HEK293 (cell line): ENCODE measurements at regions not wholly inside any gene's neighbourhood (a gene's known extent, or its start where the extent isn't known, plus 50 kb on each side); places are given as distances from the start of the nearest gene placed in this dataset.

Experiments
- YY1 ChIP-seq: fragments of 450-650 bp; formaldehyde crosslinking; IDR thresholded peaks from 2 replicates; pipeline ENCODE4 v1.5.1; 2018; ENCODE audit warnings: missing biosample characterization, missing genetic modification characterization
- ZBTB17 ChIP-seq: fragments of 450-650 bp; formaldehyde crosslinking; IDR thresholded peaks from 2 replicates; pipeline ENCODE4 v1.5.1; 2016; ENCODE audit warnings: missing biosample characterization, missing genetic modification characterization
- ZFP3 ChIP-seq: fragments of 450-650 bp; formaldehyde crosslinking; IDR thresholded peaks from 2 replicates; pipeline ENCODE4 v1.5.1; 2016; ENCODE audit warnings: low read depth, missing biosample characterization, missing genetic modification characterization
- ZNF132 ChIP-seq: fragments of 450-650 bp; formaldehyde crosslinking; IDR thresholded peaks from 2 replicates; pipeline ENCODE4 v1.5.1; 2017; ENCODE audit warnings: missing biosample characterization, missing genetic modification characterization, borderline replicate concordance
- ZNF169 ChIP-seq: fragments of 450-650 bp; formaldehyde crosslinking; IDR thresholded peaks from 2 replicates; pipeline ENCODE4 v1.5.1; 2016; ENCODE audit warnings: missing biosample characterization, missing genetic modification characterization
- ZNF398 ChIP-seq: fragments of 450-650 bp; formaldehyde crosslinking; IDR thresholded peaks from 2 replicates; pipeline ENCODE4 v1.5.1; 2017; ENCODE audit warnings: missing biosample characterization, missing genetic modification characterization
- ZNF449 ChIP-seq: fragments of 450-650 bp; formaldehyde crosslinking; IDR thresholded peaks from 2 replicates; pipeline ENCODE4 v1.5.1; 2017; ENCODE audit warnings: missing biosample characterization, mild to moderate bottlenecking, missing genetic modification characterization, moderate library complexity
- ZNF488 ChIP-seq: fragments of 450-650 bp; formaldehyde crosslinking; IDR thresholded peaks from 2 replicates; pipeline ENCODE4 v1.5.1; 2016; ENCODE audit warnings: missing biosample characterization, missing genetic modification characterization
- ZNF544 ChIP-seq: fragments of 450-650 bp; formaldehyde crosslinking; IDR thresholded peaks from 2 replicates; pipeline ENCODE4 v1.5.0; 2017; ENCODE audit warnings: missing biosample characterization, missing genetic modification characterization
- ZNF561 ChIP-seq: fragments of 450-650 bp; IDR thresholded peaks from 2 replicates; pipeline ENCODE4 v1.5.1; 2018; ENCODE audit warnings: missing biosample characterization, missing genetic modification characterization, borderline replicate concordance
- ZNF837 ChIP-seq: fragments of 450-650 bp; formaldehyde crosslinking; IDR thresholded peaks from 2 replicates; pipeline ENCODE4 v1.5.1; 2016; ENCODE audit warnings: missing biosample characterization, missing genetic modification characterization
- TF ChIP-seq, protein P1 (sequence below): fragments of 450-650 bp; formaldehyde crosslinking; IDR thresholded peaks from 2 replicates; pipeline ENCODE4 v1.5.1; 2016; ENCODE audit warnings: missing biosample characterization, missing genetic modification characterization

DNA sequence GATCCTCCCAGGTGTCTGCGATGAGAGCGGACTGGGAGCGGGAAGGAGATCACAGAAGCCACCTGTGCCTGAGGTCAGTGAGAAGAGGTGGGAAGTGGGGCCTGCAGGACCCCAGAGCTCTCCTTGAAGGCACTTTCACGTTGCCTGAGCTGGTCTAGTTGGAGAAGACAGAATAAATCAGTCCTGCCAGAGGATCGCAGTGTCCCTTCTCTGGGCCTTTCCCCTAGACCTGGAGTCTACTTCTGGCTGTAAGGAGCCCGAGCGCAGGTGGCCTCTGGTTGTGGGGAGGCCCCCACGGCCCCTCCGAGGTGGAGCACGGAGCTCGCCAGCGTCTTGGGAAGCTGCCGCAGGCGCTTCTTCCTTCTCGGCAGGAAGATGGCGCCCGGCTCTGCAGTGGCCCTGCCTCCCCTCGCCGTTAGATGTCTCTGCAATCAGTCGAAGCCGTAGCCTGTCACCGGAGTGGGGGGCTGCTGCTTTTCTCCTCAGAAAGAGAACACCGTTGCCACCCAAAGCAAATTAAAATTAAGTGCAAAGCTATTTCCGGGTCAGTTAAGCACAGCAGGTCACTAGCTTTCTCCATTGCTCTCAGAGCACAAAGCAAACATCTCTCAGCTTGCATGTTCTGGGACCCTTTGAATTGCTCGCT, 212.0 kb upstream of the MYT1L start:
- no peak for TF ChIP-seq ZNF544 (tag by site-specific recombination)
- no peak for TF ChIP-seq ZNF398
- no peak for TF ChIP-seq YY1
- no peak for TF ChIP-seq ZNF561 (tag by site-specific recombination)
- TF ChIP-seq ZBTB17 (tag by site-specific recombination): no peak
- TF ChIP-seq, protein P1, sequence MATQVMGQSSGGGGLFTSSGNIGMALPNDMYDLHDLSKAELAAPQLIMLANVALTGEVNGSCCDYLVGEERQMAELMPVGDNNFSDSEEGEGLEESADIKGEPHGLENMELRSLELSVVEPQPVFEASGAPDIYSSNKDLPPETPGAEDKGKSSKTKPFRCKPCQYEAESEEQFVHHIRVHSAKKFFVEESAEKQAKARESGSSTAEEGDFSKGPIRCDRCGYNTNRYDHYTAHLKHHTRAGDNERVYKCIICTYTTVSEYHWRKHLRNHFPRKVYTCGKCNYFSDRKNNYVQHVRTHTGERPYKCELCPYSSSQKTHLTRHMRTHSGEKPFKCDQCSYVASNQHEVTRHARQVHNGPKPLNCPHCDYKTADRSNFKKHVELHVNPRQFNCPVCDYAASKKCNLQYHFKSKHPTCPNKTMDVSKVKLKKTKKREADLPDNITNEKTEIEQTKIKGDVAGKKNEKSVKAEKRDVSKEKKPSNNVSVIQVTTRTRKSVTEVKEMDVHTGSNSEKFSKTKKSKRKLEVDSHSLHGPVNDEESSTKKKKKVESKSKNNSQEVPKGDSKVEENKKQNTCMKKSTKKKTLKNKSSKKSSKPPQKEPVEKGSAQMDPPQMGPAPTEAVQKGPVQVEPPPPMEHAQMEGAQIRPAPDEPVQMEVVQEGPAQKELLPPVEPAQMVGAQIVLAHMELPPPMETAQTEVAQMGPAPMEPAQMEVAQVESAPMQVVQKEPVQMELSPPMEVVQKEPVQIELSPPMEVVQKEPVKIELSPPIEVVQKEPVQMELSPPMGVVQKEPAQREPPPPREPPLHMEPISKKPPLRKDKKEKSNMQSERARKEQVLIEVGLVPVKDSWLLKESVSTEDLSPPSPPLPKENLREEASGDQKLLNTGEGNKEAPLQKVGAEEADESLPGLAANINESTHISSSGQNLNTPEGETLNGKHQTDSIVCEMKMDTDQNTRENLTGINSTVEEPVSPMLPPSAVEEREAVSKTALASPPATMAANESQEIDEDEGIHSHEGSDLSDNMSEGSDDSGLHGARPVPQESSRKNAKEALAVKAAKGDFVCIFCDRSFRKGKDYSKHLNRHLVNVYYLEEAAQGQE (tag by site-specific recombination): no peak
- no peak for TF ChIP-seq ZNF132 (tag by site-specific recombination)
- no peak for TF ChIP-seq ZNF449
- no peak for TF ChIP-seq ZNF488 (tag by site-specific recombination)
- TF ChIP-seq ZNF837 (tag by site-specific recombination): no peak
- no peak for TF ChIP-seq ZFP3 (tag by site-specific recombination)
- TF ChIP-seq ZNF169 (tag by site-specific recombination): no peak
